ENCODE measurements at regions not wholly inside any gene's neighbourhood (a gene's known extent, or its start where the extent isn't known, plus 50 kb on each side); places are given as distances from the start of the nearest gene placed in this dataset.

- POLR2A ChIA-PET (ENCODE audit: unreplicated experiment): no interaction called here
Measured at GRCh38 chr2:34475156-34475555, 876.1 kb upstream of the FAM98A start.

GRCh38 chr2:34474646-34475045, 875.5 kb upstream of the FAM98A start:
- intact Hi-C loops (cut with micrococcal nuclease; ENCODE audit: unreplicated experiment): no loop called here
- Histone ChIP-seq H3K9me2 (ENCODE audit: insufficient read depth) (no peaks in the 10 kb centered on the region), H3F3A (ENCODE audit: insufficient read depth, low read depth) (no peaks in the 10 kb centered on the region), H3K36me3 (ENCODE audit: low read depth) (no peaks in the 10 kb centered on the region), H3K27ac (no peak overlapping the region), H3K4me3 (no peak overlapping the region), H2AFZ (no peak overlapping the region), H3K27me3 (ENCODE audit: insufficient read depth, low read depth) (no peaks in the 10 kb centered on the region), H3K9me3 (ENCODE audit: insufficient read depth, low read depth) (no peaks in the 10 kb centered on the region), H3K4me2 (no peak overlapping the region), H3K4me1 (replicated peaks; ENCODE audit: insufficient read depth) (no peaks in the 10 kb centered on the region), H4K20me1 (ENCODE audit: insufficient read depth) (no peaks in the 10 kb centered on the region), H3K79me2 (ENCODE audit: low read depth) (no peaks in the 10 kb centered on the region)
- no peak for DNase-seq
- ChIA-PET POLR2A (ENCODE audit: unreplicated experiment) (no interaction called here), CTCF (no interaction called here)
- no TSS peak for BruUV-seq (replicated peaks)
- no peak for TF ChIP-seq EZH2 (IDR thresholded peaks at IDR 0.05; ENCODE audit: low read depth)
- no peak for TF ChIP-seq CTCF (conservative IDR thresholded peaks at IDR 0.05)

More at GRCh38 chr2:34475156-34475555, 876.1 kb upstream of the FAM98A start:
- intact Hi-C loops (cut with micrococcal nuclease; ENCODE audit: unreplicated experiment): no loop called here
- CTCF ChIA-PET: no interaction called here
- BruUV-seq (replicated peaks): no TSS peak
- Histone ChIP-seq H3K9me2 (ENCODE audit: insufficient read depth) (no peaks in the 10 kb centered on the region), H3K4me1 (replicated peaks; ENCODE audit: insufficient read depth) (no peaks in the 10 kb centered on the region), H2AFZ (no peak overlapping the region), H3K36me3 (ENCODE audit: low read depth) (no peaks in the 10 kb centered on the region), H3K79me2 (ENCODE audit: low read depth) (no peaks in the 10 kb centered on the region), H3K4me3 (no peak overlapping the region), H3K27me3 (ENCODE audit: insufficient read depth, low read depth) (no peaks in the 10 kb centered on the region), H3K9me3 (ENCODE audit: insufficient read depth, low read depth) (no peaks in the 10 kb centered on the region), H4K20me1 (ENCODE audit: insufficient read depth) (no peaks in the 10 kb centered on the region), H3K4me2 (no peak overlapping the region), H3K27ac (no peak overlapping the region), H3F3A (ENCODE audit: insufficient read depth, low read depth) (no peaks in the 10 kb centered on the region)
- TF ChIP-seq EZH2 (IDR thresholded peaks at IDR 0.05; ENCODE audit: low read depth) (no peak), CTCF (conservative IDR thresholded peaks at IDR 0.05) (no peak)
- DNase-seq: no peak

GRCh38 chr2:34447097-34447496, 848.0 kb upstream of the FAM98A start:
- Histone ChIP-seq H3K4me2 (no peak overlapping the region), H3K9me2 (ENCODE audit: insufficient read depth) (no peaks in the 10 kb centered on the region), H3K9me3 (ENCODE audit: insufficient read depth, low read depth) (no peaks in the 10 kb centered on the region), H4K20me1 (ENCODE audit: insufficient read depth) (no peaks in the 10 kb centered on the region), H3K4me1 (replicated peaks; ENCODE audit: insufficient read depth) (no peaks in the 10 kb centered on the region), H3K27me3 (ENCODE audit: insufficient read depth, low read depth) (no peaks in the 10 kb centered on the region; the same call in 1 of the 2 replicates), H3K79me2 (ENCODE audit: low read depth) (no peaks in the 10 kb centered on the region), H2AFZ (no peak overlapping the region), H3K27ac (no peak overlapping the region), H3F3A (ENCODE audit: insufficient read depth, low read depth) (no peaks in the 10 kb centered on the region; the same call in 1 of the 2 replicates), H3K4me3 (no peak overlapping the region), H3K36me3 (ENCODE audit: low read depth) (no peaks in the 10 kb centered on the region)
- CTCF ChIA-PET: no interaction called here
- TF ChIP-seq EZH2 (IDR thresholded peaks at IDR 0.05; ENCODE audit: low read depth): no peak
- no peak for TF ChIP-seq CTCF (conservative IDR thresholded peaks at IDR 0.05)
- intact Hi-C loops (cut with micrococcal nuclease; ENCODE audit: unreplicated experiment): no loop called here
- POLR2A ChIA-PET (ENCODE audit: unreplicated experiment): no interaction called here
- no TSS peak for BruUV-seq (replicated peaks)
- no peak for DNase-seq

All from PC-9 (cell line).